Testis (tissue), 2 donors: ENCODE measurements at regions not wholly inside any gene's neighbourhood (a gene's known extent, or its start where the extent isn't known, plus 50 kb on each side); places are given as distances from the start of the nearest gene placed in this dataset.

Experiments
- POLR2A ChIP-seq: fragments of 450-650 bp; IDR thresholded peaks from one replicate; pipeline ENCODE4 v1.6.1; 2017; ENCODE audit warnings: antibody characterized with exemption, mild to moderate bottlenecking, moderate library complexity
- TF ChIP-seq, protein P1 (sequence below), 3 experiments: fragments of 450-650 bp in 2 of 3; fragments of 200-600 bp in 1 of 3; sonication (generic) in 1 of 3; IDR thresholded peaks; one replicate each; pipeline ENCODE4 v1.5.1; 2016 to 2019; ENCODE audit warnings: antibody characterized with exemption in 3 of 3, mild to moderate bottlenecking in 2 of 3, moderate library complexity in 1 of 3

DNA sequence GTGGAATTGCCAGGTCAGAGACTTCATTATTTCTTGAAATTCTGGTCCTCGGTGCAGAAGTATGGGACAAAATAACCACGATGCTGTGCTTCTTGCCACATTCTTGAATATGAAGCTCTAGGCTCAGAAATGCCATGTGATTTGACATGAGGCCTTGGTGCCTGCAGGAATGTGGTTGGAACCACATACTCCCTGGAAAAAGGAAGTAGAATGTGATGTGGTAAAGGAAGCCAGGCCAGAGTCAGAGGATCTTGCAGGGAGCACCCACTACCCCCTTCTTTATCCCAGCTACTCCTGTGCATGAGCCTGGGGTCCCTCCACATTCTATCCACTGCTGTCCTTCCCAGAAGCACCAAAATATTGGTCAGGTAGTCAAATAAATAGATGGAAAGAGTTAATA is 80.9 kb downstream of the FOXD1 start:
- TF ChIP-seq, protein P1, sequence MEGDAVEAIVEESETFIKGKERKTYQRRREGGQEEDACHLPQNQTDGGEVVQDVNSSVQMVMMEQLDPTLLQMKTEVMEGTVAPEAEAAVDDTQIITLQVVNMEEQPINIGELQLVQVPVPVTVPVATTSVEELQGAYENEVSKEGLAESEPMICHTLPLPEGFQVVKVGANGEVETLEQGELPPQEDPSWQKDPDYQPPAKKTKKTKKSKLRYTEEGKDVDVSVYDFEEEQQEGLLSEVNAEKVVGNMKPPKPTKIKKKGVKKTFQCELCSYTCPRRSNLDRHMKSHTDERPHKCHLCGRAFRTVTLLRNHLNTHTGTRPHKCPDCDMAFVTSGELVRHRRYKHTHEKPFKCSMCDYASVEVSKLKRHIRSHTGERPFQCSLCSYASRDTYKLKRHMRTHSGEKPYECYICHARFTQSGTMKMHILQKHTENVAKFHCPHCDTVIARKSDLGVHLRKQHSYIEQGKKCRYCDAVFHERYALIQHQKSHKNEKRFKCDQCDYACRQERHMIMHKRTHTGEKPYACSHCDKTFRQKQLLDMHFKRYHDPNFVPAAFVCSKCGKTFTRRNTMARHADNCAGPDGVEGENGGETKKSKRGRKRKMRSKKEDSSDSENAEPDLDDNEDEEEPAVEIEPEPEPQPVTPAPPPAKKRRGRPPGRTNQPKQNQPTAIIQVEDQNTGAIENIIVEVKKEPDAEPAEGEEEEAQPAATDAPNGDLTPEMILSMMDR (IDR thresholded peaks at IDR 0.05) = no peak
- no peak for TF ChIP-seq POLR2A
